ENCODE measurements at regions not wholly inside any gene's neighbourhood (a gene's known extent, or its start where the extent isn't known, plus 50 kb on each side); places are given as distances from the start of the nearest gene placed in this dataset.
A peak's percentile ranks its signal among the peaks of the same experiment; 100 is the strongest.

- no peaks in the 10 kb centered on the region for H3K4me1 ChIP-seq
- H3K36me3 ChIP-seq: no peaks in the 10 kb centered on the region
- no peak overlapping the region for H3K4me3 ChIP-seq
- no peak overlapping the region for H3K27ac ChIP-seq
- intact Hi-C loops (cut with DNase I): no loop called here
- peaks cover 0 to 35% of the 10 kb centered on the region in 2 donors for H3K9me3 ChIP-seq
- peak in 2 of 4 donors; percentile 49 to 54 for DNase-seq
- H3K27me3 ChIP-seq: no peaks in the 10 kb centered on the region
- TF ChIP-seq CTCF (IDR thresholded peaks at IDR 0.05): no peak
- no peak for ATAC-seq
Measured at GRCh38 chr7:68671671-68672070, 926.6 kb upstream of the AUTS2 start.

GRCh38 chr7:68674826-68675225 lies 923.4 kb upstream of the AUTS2 start:
- no peaks in the 10 kb centered on the region for H3K36me3 ChIP-seq
- H3K27ac ChIP-seq: no peak overlapping the region
- no peak for DNase-seq
- no peaks in the 10 kb centered on the region for H3K4me1 ChIP-seq
- no peaks in the 10 kb centered on the region for H3K27me3 ChIP-seq
- no peak for ATAC-seq
- H3K9me3 ChIP-seq: peaks cover 0 to 34% of the 10 kb centered on the region in 2 donors
- no peak overlapping the region for H3K4me3 ChIP-seq
- no peak for TF ChIP-seq CTCF (IDR thresholded peaks at IDR 0.05)
- intact Hi-C loops (cut with DNase I): no loop called here

- no peaks in the 10 kb centered on the region for H3K27me3 ChIP-seq
- H3K36me3 ChIP-seq: no peaks in the 10 kb centered on the region
- intact Hi-C loops (cut with DNase I): no loop called here
- no peak for TF ChIP-seq CTCF (IDR thresholded peaks at IDR 0.05)
- peaks cover 0 to 30% of the 10 kb centered on the region in 2 donors for H3K9me3 ChIP-seq
- H3K4me1 ChIP-seq: no peaks in the 10 kb centered on the region
- ATAC-seq (no peak), DNase-seq (peak in 1 of 4 donors; percentile 13)
- no peak overlapping the region for H3K27ac ChIP-seq
- no peak overlapping the region for H3K4me3 ChIP-seq
Measured at GRCh38 chr7:68676813-68677535, 921.3 kb upstream of the AUTS2 start.

GRCh38 chr7:68678196-68678595 lies 920.1 kb upstream of the AUTS2 start:
- TF ChIP-seq CTCF (IDR thresholded peaks at IDR 0.05): no peak
- no peak overlapping the region for H3K27ac ChIP-seq
- H3K27me3 ChIP-seq: no peaks in the 10 kb centered on the region
- peaks cover 0 to 23% of the 10 kb centered on the region in 2 donors for H3K9me3 ChIP-seq
- no peaks in the 10 kb centered on the region for H3K36me3 ChIP-seq
- no peak overlapping the region for H3K4me3 ChIP-seq
- H3K4me1 ChIP-seq: no peaks in the 10 kb centered on the region
- ATAC-seq (no peak), DNase-seq (no peak)
- intact Hi-C loops (cut with DNase I): no loop called here

- no peaks in the 10 kb centered on the region for H3K27me3 ChIP-seq
- no peak for ATAC-seq
- no peaks in the 10 kb centered on the region for H3K36me3 ChIP-seq
- no peak for TF ChIP-seq CTCF (IDR thresholded peaks at IDR 0.05)
- no peak overlapping the region for H3K4me3 ChIP-seq
- intact Hi-C loops (cut with DNase I): no loop called here
- peaks cover 0 to 17% of the 10 kb centered on the region in 2 donors for H3K9me3 ChIP-seq
- no peaks in the 10 kb centered on the region for H3K4me1 ChIP-seq
- no peak overlapping the region for H3K27ac ChIP-seq
- no peak for DNase-seq
Measured at GRCh38 chr7:68679459-68680234, 918.6 kb upstream of the AUTS2 start.
